WERI-Rb-1 (cell line): ENCODE measurements at regions not wholly inside any gene's neighbourhood (a gene's known extent, or its start where the extent isn't known, plus 50 kb on each side); places are given as distances from the start of the nearest gene placed in this dataset.

Experiments used
- DNase-seq: peaks from one replicate; pipeline ENCODE4 v3.0.0-alpha.2; 2020
- H3K27ac ChIP-seq: fragments of 250-450 bp; sonication (Bioruptor Pico); 2 replicates; pipeline ENCODE4 v1.5.1; 2020; ENCODE audit warnings: mild to moderate bottlenecking, moderate library complexity
- H3K27me3 ChIP-seq: fragments of 250-450 bp; sonication (Bioruptor Pico); 2 replicates; pipeline ENCODE4 v1.5.1; 2021; ENCODE audit warnings: mild to moderate bottlenecking, low read depth, moderate library complexity; ENCODE audit not compliant: insufficient read depth, severe bottlenecking
- H3K36me3 ChIP-seq: fragments of 250-450 bp; sonication (Bioruptor Pico); 2 replicates; pipeline ENCODE4 v1.5.1; 2020; ENCODE audit warnings: mild to moderate bottlenecking, moderate library complexity
- H3K4me3 ChIP-seq: 2 replicates; pipeline ENCODE4 v1.5.1; 2011; ENCODE audit warnings: low read depth, mild to moderate bottlenecking, control low read depth, low read length
- H3K9me3 ChIP-seq: fragments of 250-450 bp; sonication (Bioruptor Pico); 2 replicates; pipeline ENCODE4 v1.5.1; 2021; ENCODE audit warnings: mild to moderate bottlenecking, moderate library complexity; ENCODE audit not compliant: severe bottlenecking
- TF ChIP-seq, protein P1 (sequence below): IDR thresholded peaks from 2 replicates; pipeline ENCODE4 v1.5.1; 2011; ENCODE audit warnings: low read depth, mild to moderate bottlenecking, control low read depth, inconsistent platforms, low read length

DNA sequence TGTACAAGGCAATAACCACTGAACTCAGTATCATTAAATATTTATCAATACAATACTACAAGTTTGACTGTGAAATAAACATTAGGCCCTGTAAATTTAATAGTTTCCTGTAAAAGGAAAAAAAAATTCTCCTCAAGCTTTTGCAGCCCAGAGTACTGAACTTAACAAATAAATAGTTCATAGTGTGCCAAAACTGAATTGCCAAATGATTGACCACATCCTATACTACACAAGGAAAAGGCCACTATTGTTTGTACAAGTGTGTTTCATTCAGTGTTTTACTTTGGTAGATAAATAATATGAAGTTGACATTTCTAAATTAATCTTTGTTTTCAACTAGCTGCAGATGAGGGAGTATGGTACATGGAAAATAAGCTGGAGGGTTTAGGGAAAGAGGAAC, 379.6 kb downstream of the FLRT2 start:
- no peak overlapping the region for H3K27ac ChIP-seq
- TF ChIP-seq, protein P1, sequence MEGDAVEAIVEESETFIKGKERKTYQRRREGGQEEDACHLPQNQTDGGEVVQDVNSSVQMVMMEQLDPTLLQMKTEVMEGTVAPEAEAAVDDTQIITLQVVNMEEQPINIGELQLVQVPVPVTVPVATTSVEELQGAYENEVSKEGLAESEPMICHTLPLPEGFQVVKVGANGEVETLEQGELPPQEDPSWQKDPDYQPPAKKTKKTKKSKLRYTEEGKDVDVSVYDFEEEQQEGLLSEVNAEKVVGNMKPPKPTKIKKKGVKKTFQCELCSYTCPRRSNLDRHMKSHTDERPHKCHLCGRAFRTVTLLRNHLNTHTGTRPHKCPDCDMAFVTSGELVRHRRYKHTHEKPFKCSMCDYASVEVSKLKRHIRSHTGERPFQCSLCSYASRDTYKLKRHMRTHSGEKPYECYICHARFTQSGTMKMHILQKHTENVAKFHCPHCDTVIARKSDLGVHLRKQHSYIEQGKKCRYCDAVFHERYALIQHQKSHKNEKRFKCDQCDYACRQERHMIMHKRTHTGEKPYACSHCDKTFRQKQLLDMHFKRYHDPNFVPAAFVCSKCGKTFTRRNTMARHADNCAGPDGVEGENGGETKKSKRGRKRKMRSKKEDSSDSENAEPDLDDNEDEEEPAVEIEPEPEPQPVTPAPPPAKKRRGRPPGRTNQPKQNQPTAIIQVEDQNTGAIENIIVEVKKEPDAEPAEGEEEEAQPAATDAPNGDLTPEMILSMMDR: no peak
- no peaks in the 10 kb centered on the region for H3K9me3 ChIP-seq
- no peaks in the 10 kb centered on the region for H3K36me3 ChIP-seq
- H3K27me3 ChIP-seq: no peaks in the 10 kb centered on the region
- no peak overlapping the region for H3K4me3 ChIP-seq
- no peak for DNase-seq

DNA sequence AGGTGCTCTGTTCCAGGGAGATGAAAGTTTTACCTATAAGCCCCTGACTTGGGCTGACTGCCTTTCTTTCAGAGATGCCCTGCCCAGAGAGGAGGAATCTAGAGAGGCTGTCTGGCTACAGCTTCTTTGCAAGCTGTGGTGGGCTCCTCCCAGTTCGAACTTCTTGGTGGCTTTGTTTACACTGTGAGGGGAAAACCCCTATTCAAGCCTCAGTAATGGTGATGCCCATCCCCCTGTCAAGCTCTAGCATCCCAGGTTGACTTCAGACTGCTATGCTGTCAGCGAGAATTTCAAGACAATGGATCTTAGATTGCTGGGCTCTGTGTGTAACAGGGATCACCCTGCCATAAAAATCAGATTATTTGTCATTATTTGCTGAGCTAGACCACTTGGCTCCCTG, 377.6 kb downstream of the FLRT2 start:
- Histone ChIP-seq H3K27ac (no peak overlapping the region), H3K27me3 (no peaks in the 10 kb centered on the region), H3K36me3 (no peaks in the 10 kb centered on the region), H3K4me3 (no peak overlapping the region), H3K9me3 (no peaks in the 10 kb centered on the region)
- DNase-seq: no peak
- TF ChIP-seq, protein P1: no peak

DNA sequence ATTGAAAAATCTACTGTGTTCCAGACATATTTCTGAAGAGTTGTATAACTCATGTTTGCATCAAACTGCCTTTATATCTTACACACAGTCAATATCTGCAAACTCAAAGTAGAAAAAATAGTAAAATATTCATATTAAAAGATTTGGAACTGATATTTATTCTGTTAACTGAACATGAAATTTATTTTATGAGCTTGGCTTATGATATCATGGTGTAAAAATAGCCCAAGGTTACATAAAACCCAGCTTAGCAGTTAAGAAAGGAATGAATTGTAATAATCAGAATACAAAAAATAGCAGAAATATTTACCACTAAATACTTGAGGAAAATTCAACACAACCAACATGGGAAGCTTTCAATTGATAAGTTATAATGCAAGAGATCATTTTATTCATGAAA, 367.9 kb downstream of the FLRT2 start:
- TF ChIP-seq, protein P1: no peak
- Histone ChIP-seq H3K9me3 (no peaks in the 10 kb centered on the region), H3K36me3 (no peaks in the 10 kb centered on the region)

DNA sequence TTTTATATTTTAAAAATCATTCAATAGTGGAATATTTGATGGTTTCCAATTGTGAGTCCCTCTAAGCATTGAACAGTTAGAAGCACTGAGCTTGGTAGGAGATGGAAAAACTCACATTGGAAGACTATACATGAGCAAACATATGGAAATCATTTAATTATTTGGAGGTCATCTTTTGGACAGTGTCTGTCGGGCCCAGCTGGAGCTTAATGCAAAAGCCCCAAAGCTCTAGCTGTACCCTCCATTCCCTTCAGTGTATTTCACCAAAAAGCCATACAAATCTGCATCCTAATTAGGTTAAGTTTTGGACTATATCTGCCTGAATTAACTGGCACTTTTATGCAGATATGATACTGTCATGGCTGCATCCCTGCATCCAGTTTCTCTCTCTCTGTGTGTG, 365.7 kb downstream of the FLRT2 start:
- H3K36me3 ChIP-seq: no peaks in the 10 kb centered on the region
- TF ChIP-seq, protein P1: no peak
- no peaks in the 10 kb centered on the region for H3K9me3 ChIP-seq
- H3K27ac ChIP-seq: no peak overlapping the region
- no peak overlapping the region for H3K4me3 ChIP-seq
- no peaks in the 10 kb centered on the region for H3K27me3 ChIP-seq
- no peak for DNase-seq

More for the DNA sequence above, 367.9 kb downstream of the FLRT2 start:
- no peak overlapping the region for H3K4me3 ChIP-seq
- H3K27me3 ChIP-seq: no peaks in the 10 kb centered on the region
- no peak overlapping the region for H3K27ac ChIP-seq
- no peak for DNase-seq

DNA sequence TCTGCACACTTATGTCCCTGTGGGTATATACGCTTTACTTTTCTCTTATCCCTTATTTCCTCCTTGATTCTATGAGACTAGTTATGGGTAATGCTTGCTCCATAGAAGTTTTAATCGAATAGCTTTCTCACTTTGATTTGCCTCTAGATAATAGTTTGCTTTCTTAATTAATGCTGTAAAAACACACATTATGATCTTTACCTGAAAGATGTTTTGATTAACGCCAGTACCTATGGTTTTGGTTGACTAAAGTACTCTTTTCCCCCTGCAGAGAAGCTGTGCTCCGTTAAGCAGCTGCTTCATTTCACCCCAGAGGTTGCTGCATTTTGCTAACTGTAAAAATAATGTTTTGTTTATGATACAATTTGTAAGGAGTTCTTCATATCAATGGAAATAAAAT, 362.3 kb downstream of the FLRT2 start:
- no peaks in the 10 kb centered on the region for H3K36me3 ChIP-seq
- H3K9me3 ChIP-seq: no peaks in the 10 kb centered on the region
- no peak overlapping the region for H3K27ac ChIP-seq
- H3K27me3 ChIP-seq: no peaks in the 10 kb centered on the region
- TF ChIP-seq, protein P1: no peak
- no peak overlapping the region for H3K4me3 ChIP-seq
- DNase-seq: no peak

DNA sequence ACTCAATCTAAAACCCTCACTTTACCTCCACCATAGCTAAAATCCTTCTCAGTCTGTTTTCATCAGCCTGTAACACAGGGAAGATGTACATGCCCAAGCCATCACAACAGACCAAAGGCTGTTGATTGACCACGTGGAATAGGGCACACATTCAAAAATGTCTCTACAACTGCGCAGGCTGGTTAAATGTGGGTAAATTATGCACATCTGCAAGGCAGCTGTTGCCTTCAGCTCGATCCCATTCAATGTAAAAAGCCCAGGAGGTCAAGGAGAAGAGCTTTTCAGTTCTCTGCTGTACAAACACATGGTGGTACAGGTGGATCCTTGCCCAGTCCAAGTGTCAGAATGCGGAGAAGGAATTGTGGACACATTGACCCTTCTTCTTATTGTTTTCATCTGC, 354.0 kb downstream of the FLRT2 start:
- no peaks in the 10 kb centered on the region for H3K36me3 ChIP-seq
- no peak overlapping the region for H3K27ac ChIP-seq
- H3K9me3 ChIP-seq: no peaks in the 10 kb centered on the region
- DNase-seq: no peak
- no peaks in the 10 kb centered on the region for H3K27me3 ChIP-seq
- TF ChIP-seq, protein P1: no peak
- H3K4me3 ChIP-seq: no peak overlapping the region
